GM12878 (cell line): ENCODE measurements at regions not wholly inside any gene's neighbourhood (a gene's known extent, or its start where the extent isn't known, plus 50 kb on each side); places are given as distances from the start of the nearest gene placed in this dataset.

Experiments used
- ATAC-seq: fragments of 200-7000 bp; cut with Tn5 transposase; 3 replicates; pipeline ENCODE4 v1.9.1; 2020; ENCODE audit warnings: mild to moderate bottlenecking, moderate library complexity
- BruUV-seq: library from RNA; stranded (reverse); fragments of 400-500 nt; replicated peaks from 2 replicates; lab custom pipeline; 2021; lab: Mats Ljungman, UMichigan
- CTCF ChIA-PET: fragments of 300-600 bp; sonication (Branson Sonifier 250); formaldehyde crosslinking; extraction: SDS; loops from one replicate; lab custom pipeline; 2021; ENCODE audit warnings: inconsistent platforms; lab: Yijun Ruan, JAX
- POLR2A ChIA-PET: fragments of 350-600 bp; formaldehyde crosslinking; extraction: SDS; loops from one replicate; lab custom pipeline; 2021; ENCODE audit warnings: inconsistent platforms; lab: Charles Lee
- RAD21 ChIA-PET: fragments of 300-600 bp; sonication (Branson Sonifier 250); formaldehyde crosslinking; loops from one replicate; lab custom pipeline; 2023; ENCODE audit warnings: antibody characterized with exemption; ENCODE audit not compliant: unreplicated experiment; lab: Charles Lee
- SMC1A ChIA-PET: fragments of 300-600 bp; sonication (Branson Sonifier 250); formaldehyde crosslinking; loops from one replicate; lab custom pipeline; 2023; ENCODE audit not compliant: unreplicated experiment, uncharacterized antibody; lab: Charles Lee
- DNase-seq: peaks from one replicate; pipeline ENCODE4 v3.0.0-alpha.2; 2011; ENCODE audit warnings: low read depth, low spot score
- FAIRE-seq: peaks from 3 replicates; lab custom pipeline; 2011; peaks lifted over from hg19 to GRCh38; lab: Jason Lieb, UNC
- H2AFZ ChIP-seq: 2 replicates; pipeline ENCODE4 v1.6.0; 2011; ENCODE audit warnings: low read depth, low read length, control low read depth; ENCODE audit not compliant: control insufficient read depth
- H3K27ac ChIP-seq: 2 replicates; pipeline ENCODE4 v1.5.1; 2011; ENCODE audit warnings: control low read depth; ENCODE audit not compliant: control insufficient read depth, insufficient read depth
- H3K27me3 ChIP-seq, 2 experiments: replicated peaks in 1 of 2; 2 replicates each; pipeline versions ENCODE4 v1.6.0 to v1.6.1; 2011; ENCODE audit warnings: low read length in 1 of 2; ENCODE audit not compliant: control insufficient read depth in 2 of 2, insufficient read depth in 2 of 2
- H3K36me3 ChIP-seq, 2 experiments: 2 replicates each; pipeline ENCODE4 v1.5.1; 2011; ENCODE audit warnings: low read length in 1 of 2; ENCODE audit not compliant: control insufficient read depth in 2 of 2, insufficient read depth in 2 of 2
- H3K4me1 ChIP-seq: 2 replicates; pipeline ENCODE4 v1.6.1; 2011; ENCODE audit warnings: mild to moderate bottlenecking, low read length, moderate library complexity, mixed read lengths; ENCODE audit not compliant: control insufficient read depth, insufficient read depth
- H3K4me2 ChIP-seq: 2 replicates; pipeline ENCODE4 v1.6.0; 2011; ENCODE audit warnings: control low read depth; ENCODE audit not compliant: control insufficient read depth, insufficient read depth
- H3K4me3 ChIP-seq: fragments of 200-600 bp; sonication (generic); 2 replicates; pipeline ENCODE4 v1.5.1; 2016
- H3K79me2 ChIP-seq: 2 replicates; pipeline ENCODE4 v1.6.0; 2011; ENCODE audit warnings: low read length; ENCODE audit not compliant: control insufficient read depth, insufficient read depth
- H3K9ac ChIP-seq: 2 replicates; pipeline ENCODE4 v1.8.0; 2011; ENCODE audit warnings: low read length, control low read depth, mixed read lengths; ENCODE audit not compliant: control insufficient read depth, insufficient read depth
- H3K9me3 ChIP-seq: replicated peaks from 3 replicates; pipeline ENCODE4 v1.5.1; 2011; ENCODE audit warnings: mild to moderate bottlenecking, low read length; ENCODE audit not compliant: control insufficient read depth, insufficient read depth
- H4K20me1 ChIP-seq: 2 replicates; pipeline ENCODE4 v1.6.0; 2011; ENCODE audit not compliant: control insufficient read depth, insufficient read depth
- CHD2 ChIP-seq: IDR thresholded peaks from 2 replicates; pipeline ENCODE4 v1.6.1; 2011; ENCODE audit warnings: low read depth, low read length, improper control_type of control experiment, borderline replicate concordance
- SMC3 ChIP-seq: IDR thresholded peaks from 2 replicates; pipeline ENCODE4 v1.6.1; 2011; ENCODE audit warnings: low read length, improper control_type of control experiment, borderline replicate concordance
- ZSCAN29 ChIP-seq: fragments of 450-650 bp; IDR thresholded peaks from 2 replicates; pipeline ENCODE4 v1.6.1; 2017; ENCODE audit warnings: mild to moderate bottlenecking, moderate library complexity
- in situ Hi-C: fragments of 300-500 bp; cut with MboI; formaldehyde crosslinking; loops from 9 replicates; pipeline ENCODE4 v1.14.3; 2018; ENCODE audit warnings: mixed read lengths
- intact Hi-C: fragments of 100-400 bp; cut with micrococcal nuclease; formaldehyde crosslinking; loops from one replicate; pipeline ENCODE4 v1.14.2; 2022; ENCODE audit not compliant: unreplicated experiment
- TF ChIP-seq, protein P1 (sequence below): fragments of 450-650 bp; IDR thresholded peaks from 2 replicates; pipeline ENCODE4 v1.6.1; 2017; ENCODE audit warnings: antibody characterized with exemption, mild to moderate bottlenecking, moderate library complexity
- TF ChIP-seq, protein P2 (sequence below): fragments of 450-650 bp; formaldehyde crosslinking; IDR thresholded peaks from 2 replicates; pipeline ENCODE4 v1.4.0; 2020; ENCODE audit warnings: mild to moderate bottlenecking, moderate library complexity
- TF ChIP-seq, protein P3 (sequence below): fragments of 150-350 bp; IDR thresholded peaks from 2 replicates; pipeline ENCODE4 v1.6.1; 2014; ENCODE audit warnings: mild to moderate bottlenecking, low read depth, low read length
- TF ChIP-seq, protein P4 (sequence below): fragments of 450-650 bp; IDR thresholded peaks from 2 replicates; pipeline ENCODE4 v1.6.1; 2016; ENCODE audit warnings: mild to moderate bottlenecking, moderate library complexity, borderline replicate concordance

DNA sequence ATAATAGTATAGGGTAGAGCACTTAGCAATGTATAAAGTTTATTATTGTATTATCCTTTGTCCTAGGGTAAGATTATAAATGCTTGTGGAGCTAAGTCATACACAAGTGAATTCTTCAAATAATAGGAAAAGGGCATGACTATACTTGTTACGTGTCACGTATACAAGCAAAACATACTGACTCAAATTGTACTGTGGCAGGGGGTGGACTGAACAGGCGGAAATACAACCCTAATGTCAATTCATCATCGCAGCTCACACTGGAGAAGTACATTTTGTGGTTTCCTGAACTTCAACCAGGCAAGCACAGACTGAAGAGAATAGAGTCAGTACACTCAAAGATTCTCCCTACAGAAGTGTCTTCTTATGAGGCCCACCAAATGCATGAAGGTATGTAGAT lies 201.0 kb downstream of the MBD2 start (continued):
- TF ChIP-seq, protein P1, sequence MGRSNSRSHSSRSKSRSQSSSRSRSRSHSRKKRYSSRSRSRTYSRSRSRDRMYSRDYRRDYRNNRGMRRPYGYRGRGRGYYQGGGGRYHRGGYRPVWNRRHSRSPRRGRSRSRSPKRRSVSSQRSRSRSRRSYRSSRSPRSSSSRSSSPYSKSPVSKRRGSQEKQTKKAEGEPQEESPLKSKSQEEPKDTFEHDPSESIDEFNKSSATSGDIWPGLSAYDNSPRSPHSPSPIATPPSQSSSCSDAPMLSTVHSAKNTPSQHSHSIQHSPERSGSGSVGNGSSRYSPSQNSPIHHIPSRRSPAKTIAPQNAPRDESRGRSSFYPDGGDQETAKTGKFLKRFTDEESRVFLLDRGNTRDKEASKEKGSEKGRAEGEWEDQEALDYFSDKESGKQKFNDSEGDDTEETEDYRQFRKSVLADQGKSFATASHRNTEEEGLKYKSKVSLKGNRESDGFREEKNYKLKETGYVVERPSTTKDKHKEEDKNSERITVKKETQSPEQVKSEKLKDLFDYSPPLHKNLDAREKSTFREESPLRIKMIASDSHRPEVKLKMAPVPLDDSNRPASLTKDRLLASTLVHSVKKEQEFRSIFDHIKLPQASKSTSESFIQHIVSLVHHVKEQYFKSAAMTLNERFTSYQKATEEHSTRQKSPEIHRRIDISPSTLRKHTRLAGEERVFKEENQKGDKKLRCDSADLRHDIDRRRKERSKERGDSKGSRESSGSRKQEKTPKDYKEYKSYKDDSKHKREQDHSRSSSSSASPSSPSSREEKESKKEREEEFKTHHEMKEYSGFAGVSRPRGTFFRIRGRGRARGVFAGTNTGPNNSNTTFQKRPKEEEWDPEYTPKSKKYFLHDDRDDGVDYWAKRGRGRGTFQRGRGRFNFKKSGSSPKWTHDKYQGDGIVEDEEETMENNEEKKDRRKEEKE = no peak
- TF ChIP-seq, protein P2, sequence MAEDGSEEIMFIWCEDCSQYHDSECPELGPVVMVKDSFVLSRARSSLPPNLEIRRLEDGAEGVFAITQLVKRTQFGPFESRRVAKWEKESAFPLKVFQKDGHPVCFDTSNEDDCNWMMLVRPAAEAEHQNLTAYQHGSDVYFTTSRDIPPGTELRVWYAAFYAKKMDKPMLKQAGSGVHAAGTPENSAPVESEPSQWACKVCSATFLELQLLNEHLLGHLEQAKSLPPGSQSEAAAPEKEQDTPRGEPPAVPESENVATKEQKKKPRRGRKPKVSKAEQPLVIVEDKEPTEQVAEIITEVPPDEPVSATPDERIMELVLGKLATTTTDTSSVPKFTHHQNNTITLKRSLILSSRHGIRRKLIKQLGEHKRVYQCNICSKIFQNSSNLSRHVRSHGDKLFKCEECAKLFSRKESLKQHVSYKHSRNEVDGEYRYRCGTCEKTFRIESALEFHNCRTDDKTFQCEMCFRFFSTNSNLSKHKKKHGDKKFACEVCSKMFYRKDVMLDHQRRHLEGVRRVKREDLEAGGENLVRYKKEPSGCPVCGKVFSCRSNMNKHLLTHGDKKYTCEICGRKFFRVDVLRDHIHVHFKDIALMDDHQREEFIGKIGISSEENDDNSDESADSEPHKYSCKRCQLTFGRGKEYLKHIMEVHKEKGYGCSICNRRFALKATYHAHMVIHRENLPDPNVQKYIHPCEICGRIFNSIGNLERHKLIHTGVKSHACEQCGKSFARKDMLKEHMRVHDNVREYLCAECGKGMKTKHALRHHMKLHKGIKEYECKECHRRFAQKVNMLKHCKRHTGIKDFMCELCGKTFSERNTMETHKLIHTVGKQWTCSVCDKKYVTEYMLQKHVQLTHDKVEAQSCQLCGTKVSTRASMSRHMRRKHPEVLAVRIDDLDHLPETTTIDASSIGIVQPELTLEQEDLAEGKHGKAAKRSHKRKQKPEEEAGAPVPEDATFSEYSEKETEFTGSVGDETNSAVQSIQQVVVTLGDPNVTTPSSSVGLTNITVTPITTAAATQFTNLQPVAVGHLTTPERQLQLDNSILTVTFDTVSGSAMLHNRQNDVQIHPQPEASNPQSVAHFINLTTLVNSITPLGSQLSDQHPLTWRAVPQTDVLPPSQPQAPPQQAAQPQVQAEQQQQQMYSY (CRISPR knock-in tag) = no peak
- TF ChIP-seq, protein P3, sequence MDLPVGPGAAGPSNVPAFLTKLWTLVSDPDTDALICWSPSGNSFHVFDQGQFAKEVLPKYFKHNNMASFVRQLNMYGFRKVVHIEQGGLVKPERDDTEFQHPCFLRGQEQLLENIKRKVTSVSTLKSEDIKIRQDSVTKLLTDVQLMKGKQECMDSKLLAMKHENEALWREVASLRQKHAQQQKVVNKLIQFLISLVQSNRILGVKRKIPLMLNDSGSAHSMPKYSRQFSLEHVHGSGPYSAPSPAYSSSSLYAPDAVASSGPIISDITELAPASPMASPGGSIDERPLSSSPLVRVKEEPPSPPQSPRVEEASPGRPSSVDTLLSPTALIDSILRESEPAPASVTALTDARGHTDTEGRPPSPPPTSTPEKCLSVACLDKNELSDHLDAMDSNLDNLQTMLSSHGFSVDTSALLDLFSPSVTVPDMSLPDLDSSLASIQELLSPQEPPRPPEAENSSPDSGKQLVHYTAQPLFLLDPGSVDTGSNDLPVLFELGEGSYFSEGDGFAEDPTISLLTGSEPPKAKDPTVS = no peak
- no peak for TF ChIP-seq ZSCAN29

DNA sequence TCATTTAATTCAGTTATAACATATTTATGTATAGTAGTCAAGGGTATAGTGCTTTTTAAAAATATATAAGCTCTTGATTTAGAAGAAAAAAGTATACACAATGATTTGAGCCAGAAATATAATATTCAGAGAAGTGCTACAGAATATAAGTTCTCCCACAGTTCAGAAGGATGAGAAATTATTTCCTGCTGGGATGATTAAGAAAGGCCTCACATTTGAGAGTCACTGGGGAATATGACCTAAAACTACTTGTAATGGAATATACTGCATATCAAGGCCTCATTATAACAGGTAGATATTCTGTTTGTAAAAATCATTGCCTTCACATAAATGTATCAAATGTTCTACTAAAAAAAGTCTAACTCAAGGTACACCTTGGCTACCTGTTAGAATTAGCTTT lies 203.5 kb downstream of the MBD2 start:
- CTCF ChIA-PET = no interaction called here

More for the DNA sequence above, 203.5 kb downstream of the MBD2 start:
- Histone ChIP-seq H3K4me1 (no peaks in the 10 kb centered on the region), H3K4me2 (no peak overlapping the region), H3K36me3 (no peaks in the 10 kb centered on the region), H3K4me3 (no peak overlapping the region), H3K9me3 (no peaks in the 10 kb centered on the region), H3K9ac (no peak overlapping the region), H3K27ac (no peak overlapping the region), H3K79me2 (no peaks in the 10 kb centered on the region), H3K27me3 (no peaks in the 10 kb centered on the region), H4K20me1 (no peaks in the 10 kb centered on the region), H2AFZ (no peak overlapping the region)
- no peak for FAIRE-seq
- SMC1A ChIA-PET = no interaction called here
- RAD21 ChIA-PET = no interaction called here
- in situ Hi-C loops = no loop called here
- TF ChIP-seq SMC3 (no peak), CHD2 (no peak)
- TF ChIP-seq, protein P4, sequence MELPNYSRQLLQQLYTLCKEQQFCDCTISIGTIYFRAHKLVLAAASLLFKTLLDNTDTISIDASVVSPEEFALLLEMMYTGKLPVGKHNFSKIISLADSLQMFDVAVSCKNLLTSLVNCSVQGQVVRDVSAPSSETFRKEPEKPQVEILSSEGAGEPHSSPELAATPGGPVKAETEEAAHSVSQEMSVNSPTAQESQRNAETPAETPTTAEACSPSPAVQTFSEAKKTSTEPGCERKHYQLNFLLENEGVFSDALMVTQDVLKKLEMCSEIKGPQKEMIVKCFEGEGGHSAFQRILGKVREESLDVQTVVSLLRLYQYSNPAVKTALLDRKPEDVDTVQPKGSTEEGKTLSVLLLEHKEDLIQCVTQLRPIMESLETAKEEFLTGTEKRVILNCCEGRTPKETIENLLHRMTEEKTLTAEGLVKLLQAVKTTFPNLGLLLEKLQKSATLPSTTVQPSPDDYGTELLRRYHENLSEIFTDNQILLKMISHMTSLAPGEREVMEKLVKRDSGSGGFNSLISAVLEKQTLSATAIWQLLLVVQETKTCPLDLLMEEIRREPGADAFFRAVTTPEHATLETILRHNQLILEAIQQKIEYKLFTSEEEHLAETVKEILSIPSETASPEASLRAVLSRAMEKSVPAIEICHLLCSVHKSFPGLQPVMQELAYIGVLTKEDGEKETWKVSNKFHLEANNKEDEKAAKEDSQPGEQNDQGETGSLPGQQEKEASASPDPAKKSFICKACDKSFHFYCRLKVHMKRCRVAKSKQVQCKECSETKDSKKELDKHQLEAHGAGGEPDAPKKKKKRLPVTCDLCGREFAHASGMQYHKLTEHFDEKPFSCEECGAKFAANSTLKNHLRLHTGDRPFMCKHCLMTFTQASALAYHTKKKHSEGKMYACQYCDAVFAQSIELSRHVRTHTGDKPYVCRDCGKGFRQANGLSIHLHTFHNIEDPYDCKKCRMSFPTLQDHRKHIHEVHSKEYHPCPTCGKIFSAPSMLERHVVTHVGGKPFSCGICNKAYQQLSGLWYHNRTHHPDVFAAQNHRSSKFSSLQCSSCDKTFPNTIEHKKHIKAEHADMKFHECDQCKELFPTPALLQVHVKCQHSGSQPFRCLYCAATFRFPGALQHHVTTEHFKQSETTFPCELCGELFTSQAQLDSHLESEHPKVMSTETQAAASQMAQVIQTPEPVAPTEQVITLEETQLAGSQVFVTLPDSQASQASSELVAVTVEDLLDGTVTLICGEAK = no peak
- intact Hi-C loops = no loop called here
- DNase-seq = no peak
- POLR2A ChIA-PET = no interaction called here
- no TSS peak for BruUV-seq
- no peak for ATAC-seq
